Progenitor cell of endocrine pancreas (in vitro differentiated cells): ENCODE measurements at regions not wholly inside any gene's neighbourhood (a gene's known extent, or its start where the extent isn't known, plus 50 kb on each side); places are given as distances from the start of the nearest gene placed in this dataset.

Experiments used
- DNase-seq: peaks from one replicate; pipeline ENCODE4 v3.0.0; 2021; ENCODE audit warnings: low spot score; ENCODE audit not compliant: unreplicated experiment
- H3K27ac Mint-ChIP-seq: 2 replicates; pipeline ENCODE4 v1.8.0; 2021; ENCODE audit warnings: mild to moderate bottlenecking, moderate library complexity, mixed read lengths
- H3K27me3 Mint-ChIP-seq: 2 replicates; pipeline ENCODE4 v1.8.0; 2021; ENCODE audit warnings: mixed read lengths
- H3K36me3 Mint-ChIP-seq: 2 replicates; pipeline ENCODE4 v1.8.0; 2022; ENCODE audit warnings: mixed read lengths; ENCODE audit not compliant: insufficient read depth
- H3K4me1 Mint-ChIP-seq: 2 replicates; pipeline ENCODE4 v1.8.0; 2021; ENCODE audit warnings: low read depth, mixed read lengths
- H3K4me3 Mint-ChIP-seq: 2 replicates; pipeline ENCODE4 v1.8.0; 2021; ENCODE audit warnings: low read depth, mild to moderate bottlenecking, moderate library complexity, mixed read lengths
- H3K9me3 Mint-ChIP-seq: 2 replicates; pipeline ENCODE4 v1.8.0; 2021; ENCODE audit warnings: low read depth, mixed read lengths
- TF ChIP-seq, protein P1 (sequence below): fragments of 200-600 bp; sonication (generic); IDR thresholded peaks from one replicate; pipeline ENCODE4 v1.5.0; 2021; ENCODE audit warnings: antibody characterized with exemption, mild to moderate bottlenecking; ENCODE audit not compliant: unreplicated experiment

DNA sequence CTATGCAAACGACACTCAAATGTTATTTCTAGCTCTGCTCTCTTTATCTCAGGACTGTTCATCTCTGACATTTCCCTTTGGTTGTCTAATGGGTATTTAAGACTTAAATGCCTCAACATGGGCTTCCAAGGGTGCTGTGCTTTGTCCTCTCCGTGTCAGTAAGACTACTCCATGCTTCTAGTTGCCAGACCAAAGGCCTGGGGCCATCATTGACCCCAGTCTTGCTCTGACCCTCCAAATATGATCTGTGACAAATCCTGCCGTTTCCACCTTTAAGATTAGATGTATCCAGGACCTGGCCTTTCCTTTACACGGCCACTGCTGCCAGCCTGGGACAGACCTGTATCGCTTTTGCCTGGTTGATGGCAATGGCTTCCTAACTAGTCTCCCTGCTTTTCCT, 126.3 kb upstream of the DYRK2 start:
- no peak for DNase-seq
- H3K27me3 Mint-ChIP-seq: peaks cover 9% of the 10 kb centered on the region
- H3K27ac Mint-ChIP-seq: no peak overlapping the region
- no peak overlapping the region for H3K4me3 Mint-ChIP-seq
- TF ChIP-seq, protein P1, sequence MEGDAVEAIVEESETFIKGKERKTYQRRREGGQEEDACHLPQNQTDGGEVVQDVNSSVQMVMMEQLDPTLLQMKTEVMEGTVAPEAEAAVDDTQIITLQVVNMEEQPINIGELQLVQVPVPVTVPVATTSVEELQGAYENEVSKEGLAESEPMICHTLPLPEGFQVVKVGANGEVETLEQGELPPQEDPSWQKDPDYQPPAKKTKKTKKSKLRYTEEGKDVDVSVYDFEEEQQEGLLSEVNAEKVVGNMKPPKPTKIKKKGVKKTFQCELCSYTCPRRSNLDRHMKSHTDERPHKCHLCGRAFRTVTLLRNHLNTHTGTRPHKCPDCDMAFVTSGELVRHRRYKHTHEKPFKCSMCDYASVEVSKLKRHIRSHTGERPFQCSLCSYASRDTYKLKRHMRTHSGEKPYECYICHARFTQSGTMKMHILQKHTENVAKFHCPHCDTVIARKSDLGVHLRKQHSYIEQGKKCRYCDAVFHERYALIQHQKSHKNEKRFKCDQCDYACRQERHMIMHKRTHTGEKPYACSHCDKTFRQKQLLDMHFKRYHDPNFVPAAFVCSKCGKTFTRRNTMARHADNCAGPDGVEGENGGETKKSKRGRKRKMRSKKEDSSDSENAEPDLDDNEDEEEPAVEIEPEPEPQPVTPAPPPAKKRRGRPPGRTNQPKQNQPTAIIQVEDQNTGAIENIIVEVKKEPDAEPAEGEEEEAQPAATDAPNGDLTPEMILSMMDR: no peak
- H3K4me1 Mint-ChIP-seq: peaks cover 22% of the 10 kb centered on the region
- H3K36me3 Mint-ChIP-seq: no peaks in the 10 kb centered on the region
- H3K9me3 Mint-ChIP-seq: no peaks in the 10 kb centered on the region

- Mint-ChIP-seq H3K27me3 (peaks cover 9% of the 10 kb centered on the region), H3K4me3 (no peak overlapping the region), H3K9me3 (no peaks in the 10 kb centered on the region), H3K4me1 (peaks cover 22% of the 10 kb centered on the region), H3K27ac (no peak overlapping the region), H3K36me3 (no peaks in the 10 kb centered on the region)
- no peak for DNase-seq
- TF ChIP-seq, protein P1: no peak
These were observed 125.0 kb upstream of the DYRK2 start for GRCh38 chr12:67523538-67523937.

GRCh38 chr12:67524861-67525616, 123.5 kb upstream of the DYRK2 start:
- Mint-ChIP-seq H3K36me3 (no peaks in the 10 kb centered on the region), H3K9me3 (no peaks in the 10 kb centered on the region), H3K27ac (no peak overlapping the region), H3K4me3 (no peak overlapping the region), H3K27me3 (peaks cover 7% of the 10 kb centered on the region), H3K4me1 (peaks cover 19% of the 10 kb centered on the region)
- no peak for DNase-seq
- TF ChIP-seq, protein P1: no peak

GRCh38 chr12:67525617-67525884, 123.0 kb upstream of the DYRK2 start:
- Mint-ChIP-seq H3K9me3 (no peaks in the 10 kb centered on the region), H3K4me3 (no peak overlapping the region), H3K36me3 (no peaks in the 10 kb centered on the region), H3K27me3 (peaks cover 5% of the 10 kb centered on the region), H3K4me1 (peaks cover 19% of the 10 kb centered on the region), H3K27ac (no peak overlapping the region)
- TF ChIP-seq, protein P1: no peak
- no peak for DNase-seq

- no peak overlapping the region for H3K27ac Mint-ChIP-seq
These were observed 122.4 kb upstream of the DYRK2 start for GRCh38 chr12:67526129-67526528.

More at GRCh38 chr12:67526129-67526528, 122.4 kb upstream of the DYRK2 start:
- DNase-seq: no peak
- TF ChIP-seq, protein P1: no peak
- no peak overlapping the region for H3K4me3 Mint-ChIP-seq
- no peaks in the 10 kb centered on the region for H3K9me3 Mint-ChIP-seq
- H3K27me3 Mint-ChIP-seq: no peaks in the 10 kb centered on the region
- peaks cover 19% of the 10 kb centered on the region for H3K4me1 Mint-ChIP-seq
- no peaks in the 10 kb centered on the region for H3K36me3 Mint-ChIP-seq
